Stomach (tissue), 8 donors: ENCODE measurements at regions not wholly inside any gene's neighbourhood (a gene's known extent, or its start where the extent isn't known, plus 50 kb on each side); places are given as distances from the start of the nearest gene placed in this dataset.

Source experiments
- DNase-seq, 2 donors: peaks; one replicate each; pipeline versions ENCODE4 v3.0.0 to v3.0.0-alpha.2; 2013 to 2019
- H3K27ac ChIP-seq, 5 donors: fragments of 200-600 bp in 4 of 5; sonication (generic) in 4 of 5; one replicate each; pipeline ENCODE4 v1.5.1; 2013 to 2019; ENCODE audit warnings: mild to moderate bottlenecking in 1 of 5, moderate library complexity in 1 of 5
- H3K27me3 ChIP-seq, 3 donors: fragments of 200-600 bp; sonication (generic); one replicate each; pipeline ENCODE4 v1.5.1; 2017 to 2019; ENCODE audit warnings: mixed run types in 1 of 3
- H3K36me3 ChIP-seq, 4 donors: fragments of 200-600 bp; sonication (generic); 1 replicate in 3 of 4; 2 replicates in 1 of 4; pipeline ENCODE4 v1.5.1; 2016 to 2019
- H3K4me1 ChIP-seq, 4 donors: fragments of 200-600 bp; sonication (generic); one replicate each; pipeline ENCODE4 v1.5.1; 2016 to 2019
- H3K4me3 ChIP-seq, 4 donors: fragments of 200-600 bp; sonication (generic) in 3 of 4; one replicate each; pipeline ENCODE4 v1.5.1; 2016 to 2019; ENCODE audit warnings: mild to moderate bottlenecking in 1 of 4
- H3K9me3 ChIP-seq, 4 donors: fragments of 200-600 bp; sonication (generic); one replicate each; pipeline ENCODE4 v1.5.1; 2016 to 2019
- CTCF ChIP-seq, 7 experiments: fragments of 450-650 bp in 4 of 7; fragments of 200-600 bp in 3 of 7; sonication (generic) in 3 of 7; IDR thresholded peaks; one replicate each; pipeline ENCODE4 v1.5.1; 2016 to 2019; ENCODE audit warnings: antibody characterized with exemption in 7 of 7, control low read depth in 2 of 7, mild to moderate bottlenecking in 1 of 7
- EP300 ChIP-seq: sonication (generic); formaldehyde crosslinking; IDR thresholded peaks from one replicate; pipeline ENCODE4 v1.6.1; 2017; ENCODE audit warnings: antibody characterized with exemption
- POLR2A ChIP-seq, 4 donors: fragments of 450-650 bp; IDR thresholded peaks; one replicate each; pipeline ENCODE4 v1.6.1; 2016; ENCODE audit warnings: antibody characterized with exemption in 4 of 4, control low read depth in 2 of 4, mild to moderate bottlenecking in 1 of 4, moderate library complexity in 1 of 4
- POLR2AphosphoS5 ChIP-seq, 3 donors: sonication (generic); formaldehyde crosslinking; IDR thresholded peaks; one replicate each; pipeline ENCODE4 v1.6.1; 2016; ENCODE audit warnings: antibody characterized with exemption in 3 of 3
- WGBS, 5 donors: extraction: QIAGEN DNeasy Blood & Tissue Kit in 3 of 5; methylation state at CpG; one replicate each; pipeline versions ENCODE4 v1.1.5 to v1.1.7; 2013 to 2018; 5-methylcytosine and 5-hydroxymethylcytosine counted together
- intact Hi-C: fragments of 100-400 bp; cut with DNase I; formaldehyde crosslinking; loops from one replicate; pipeline ENCODE4 v1.15.1; 2023; ENCODE audit warnings: low total_unique reads
- donor health status: healthy with polysubstance abuse.
- donor health status: Bipolar disorder and iron deficiency.
- donor health status: healthy.

DNA sequence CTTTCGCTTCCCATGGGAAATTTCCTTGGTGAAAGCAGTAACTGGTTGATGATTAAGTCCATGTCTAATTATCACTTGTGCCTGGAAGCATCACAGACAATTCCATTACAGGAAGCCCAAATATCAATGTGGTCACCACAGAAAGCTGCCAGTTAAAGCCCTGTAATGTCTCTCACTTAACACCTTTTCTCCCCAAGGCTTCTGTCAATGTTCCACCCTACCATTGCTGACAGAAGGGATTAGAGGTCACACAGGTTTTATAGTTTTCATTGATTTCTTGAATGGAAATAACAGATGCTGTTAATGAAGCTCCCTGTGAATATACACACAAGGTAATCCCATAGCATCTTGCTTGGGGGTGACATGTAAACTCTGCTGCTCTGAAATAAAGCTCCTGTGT, 279.2 kb downstream of the COX7C start:
- intact Hi-C loops = no loop called here
- Histone ChIP-seq H3K9me3 (no peaks in the 10 kb centered on the region), H3K36me3 (no peaks in the 10 kb centered on the region), H3K27ac (no peak overlapping the region), H3K4me1 (no peaks in the 10 kb centered on the region), H3K27me3 (no peaks in the 10 kb centered on the region), H3K4me3 (no peak overlapping the region)
- WGBS, 5 donors = 83 to 96% (median 87%) methylated on average over 1 of the region's 1 CpG
- TF ChIP-seq POLR2A (IDR thresholded peaks at IDR 0.05) (no peak), CTCF (IDR thresholded peaks at IDR 0.05) (no peak), EP300 (no peak), POLR2AphosphoS5 (IDR thresholded peaks at IDR 0.05) (no peak)
- DNase-seq = no peak

DNA sequence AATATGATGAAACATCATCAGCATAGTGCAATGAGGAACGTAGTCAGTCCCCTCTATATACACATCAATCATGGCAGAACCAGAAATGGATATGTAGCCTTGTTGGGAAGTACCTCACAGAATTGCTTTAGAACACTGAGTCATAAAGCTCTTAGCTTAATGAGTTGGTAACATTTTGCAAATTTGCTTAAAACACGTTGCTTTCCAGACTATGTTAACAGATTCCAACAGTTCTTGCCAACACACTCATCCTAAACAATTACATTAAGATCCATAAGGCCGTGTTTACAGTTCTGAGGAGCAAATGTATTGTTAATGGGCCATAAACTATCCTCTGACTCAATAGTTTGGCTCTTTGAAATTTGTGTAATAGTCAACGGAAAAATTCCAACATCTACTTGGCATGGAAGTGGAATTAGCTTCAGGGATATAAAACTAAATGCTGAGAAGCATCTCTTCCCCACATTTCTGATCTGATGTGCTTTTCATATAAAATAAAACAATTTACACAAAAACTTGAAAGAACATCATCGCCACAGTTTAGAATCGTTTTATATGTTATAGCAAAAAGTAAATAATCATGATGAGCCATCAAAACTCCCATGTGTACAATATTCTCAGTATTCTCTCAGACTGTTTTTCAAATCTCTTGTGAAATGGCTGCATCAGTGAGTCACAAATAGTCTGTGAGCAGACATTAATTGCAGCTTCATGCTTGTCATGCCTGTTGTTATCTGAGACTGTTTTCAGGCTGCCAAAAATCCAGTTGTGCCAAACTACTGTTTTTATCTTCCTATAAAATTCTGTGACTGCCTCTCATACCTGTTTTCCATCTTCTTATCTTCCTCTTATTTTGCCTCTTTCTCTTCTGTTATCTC, 291.9 kb downstream of the COX7C start:
- Histone ChIP-seq H3K4me3 (no peak overlapping the region), H3K9me3 (no peaks in the 10 kb centered on the region), H3K4me1 (no peaks in the 10 kb centered on the region), H3K27ac (no peak overlapping the region), H3K27me3 (no peaks in the 10 kb centered on the region), H3K36me3 (no peaks in the 10 kb centered on the region)
- WGBS, 5 donors = 47 to 54% (median 53%) methylated on average over 6 of the region's 6 CpGs
- no peak for TF ChIP-seq CTCF (IDR thresholded peaks at IDR 0.05)
- TF ChIP-seq POLR2A (IDR thresholded peaks at IDR 0.05) = no peak
- no peak for TF ChIP-seq EP300
- TF ChIP-seq POLR2AphosphoS5 (IDR thresholded peaks at IDR 0.05) = no peak
- peak in 1 of 2 donors; percentile 13 for DNase-seq
- intact Hi-C loops = no loop called here

- intact Hi-C loops = no loop called here
- WGBS, 5 donors = 2 to 24% (median 17%) methylated on average over 2 of the region's 2 CpGs
- H3K4me3 ChIP-seq = no peak overlapping the region
- no peaks in the 10 kb centered on the region for H3K36me3 ChIP-seq
- no peaks in the 10 kb centered on the region for H3K27me3 ChIP-seq
- H3K4me1 ChIP-seq = no peaks in the 10 kb centered on the region
- TF ChIP-seq POLR2AphosphoS5 (IDR thresholded peaks at IDR 0.05) (no peak), EP300 (no peak), CTCF (IDR thresholded peaks at IDR 0.05) (no peak), POLR2A (IDR thresholded peaks at IDR 0.05) (no peak)
- H3K27ac ChIP-seq = no peak overlapping the region
- H3K9me3 ChIP-seq = no peaks in the 10 kb centered on the region
- DNase-seq = peak in 1 of 2 donors; percentile 61
Observed at GRCh38 chr5:86917117-86917579, 299.4 kb downstream of the COX7C start.

DNA sequence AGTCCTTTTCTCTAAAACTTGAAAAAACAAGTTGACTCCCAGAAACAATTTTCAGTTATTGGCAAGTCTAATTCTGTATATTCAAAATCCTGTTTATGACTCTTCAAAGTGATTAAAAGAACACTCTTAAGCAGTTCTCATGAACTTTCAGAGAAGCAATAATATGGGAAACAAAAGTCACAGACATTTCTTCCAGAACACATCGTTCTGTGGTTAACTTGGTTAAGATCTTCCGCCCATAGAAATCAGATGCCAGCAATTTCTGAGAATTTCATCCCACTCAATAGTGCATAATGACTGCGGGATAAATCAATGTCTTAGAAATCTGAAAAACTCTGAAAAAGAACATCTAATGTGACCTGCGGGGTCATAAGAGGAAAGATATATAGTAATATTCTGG, 300.5 kb downstream of the COX7C start:
- intact Hi-C loops = no loop called here
- H3K27ac ChIP-seq = no peak overlapping the region
- no peaks in the 10 kb centered on the region for H3K36me3 ChIP-seq
- 50 to 65% (median 62%) methylated on average over 4 of the region's 4 CpGs for WGBS, 5 donors
- TF ChIP-seq POLR2AphosphoS5 (IDR thresholded peaks at IDR 0.05) (no peak), EP300 (no peak), CTCF (IDR thresholded peaks at IDR 0.05) (no peak), POLR2A (IDR thresholded peaks at IDR 0.05) (no peak)
- no peaks in the 10 kb centered on the region for H3K9me3 ChIP-seq
- DNase-seq = no peak
- no peak overlapping the region for H3K4me3 ChIP-seq
- no peaks in the 10 kb centered on the region for H3K27me3 ChIP-seq
- no peaks in the 10 kb centered on the region for H3K4me1 ChIP-seq
